Loucy (cell line): ENCODE measurements at regions not wholly inside any gene's neighbourhood (a gene's known extent, or its start where the extent isn't known, plus 50 kb on each side); places are given as distances from the start of the nearest gene placed in this dataset.
"Not testable (repeated sequence)": the region's sequence is repeated elsewhere in the genome, so short reads cannot be mapped to it uniquely, and the experiment has no call there.

Source experiments
- CTCF ChIP-seq: fragments of 200-600 bp; sonication (generic); conservative IDR thresholded peaks from 2 replicates; pipeline ENCODE4 v1.5.1; 2014; ENCODE audit warnings: mild to moderate bottlenecking, antibody characterized with exemption, low read length
- EZH2phosphoT487 ChIP-seq: fragments of 200-600 bp; IDR thresholded peaks from 2 replicates; pipeline ENCODE4 v1.6.1; 2018; ENCODE audit warnings: antibody characterized with exemption, mild to moderate bottlenecking, moderate library complexity, borderline replicate concordance

- not testable (repeated sequence) for TF ChIP-seq CTCF, EZH2phosphoT487
Measured at GRCh38 chr12:80003744-80004143, 68.8 kb upstream of the PPP1R12A start.
